WTC11 (cell line): ENCODE measurements at regions not wholly inside any gene's neighbourhood (a gene's known extent, or its start where the extent isn't known, plus 50 kb on each side); places are given as distances from the start of the nearest gene placed in this dataset.

Source experiments
- CTCF ChIP-seq: fragments of 200-600 bp; IDR thresholded peaks from 2 replicates; pipeline ENCODE4 v1.8.0; 2022; ENCODE audit warnings: antibody characterized with exemption
- FOXK1 ChIP-seq: sonication (generic); formaldehyde crosslinking; IDR thresholded peaks from 2 replicates; pipeline ENCODE4 v1.8.0; 2022; ENCODE audit warnings: mild to moderate bottlenecking, moderate library complexity, missing genetic modification reagents
- PRDM15 ChIP-seq: sonication (generic); formaldehyde crosslinking; IDR thresholded peaks from 2 replicates; pipeline ENCODE4 v1.8.0; 2022; ENCODE audit warnings: missing genetic modification reagents

GRCh38 chr4:119804404-119804803 is 175.8 kb upstream of the PDE5A start:
- TF ChIP-seq CTCF (no peak), FOXK1 (CRISPR knock-in tag) (no peak), PRDM15 (CRISPR knock-in tag) (no peak)
